GM20431 (cell line): ENCODE measurements at regions not wholly inside any gene's neighbourhood (a gene's known extent, or its start where the extent isn't known, plus 50 kb on each side); places are given as distances from the start of the nearest gene placed in this dataset.
"Not testable (repeated sequence)": the region's sequence is repeated elsewhere in the genome, so short reads cannot be mapped to it uniquely, and the experiment has no call there.

Source experiments
- in situ Hi-C: fragments of 300-500 bp; cut with MseI, MboI; formaldehyde crosslinking; loops from one replicate; pipeline ENCODE4 v1.15.0; 2020; ENCODE audit warnings: low sequenced_read_pairs; ENCODE audit not compliant: unreplicated experiment

- in situ Hi-C loops: no loop called here
Measured at GRCh38 chr14:29982171-29982570, 54.5 kb upstream of the PRKD1 start.

GRCh38 chr14:29982993-29983392 is 55.3 kb upstream of the PRKD1 start:
- in situ Hi-C loops: no loop called here

- in situ Hi-C loops: not testable (repeated sequence)
Measured at GRCh38 chr14:29990344-29990857, 62.8 kb upstream of the PRKD1 start.

- in situ Hi-C loops: no loop called here
Measured at GRCh38 chr14:29990993-29991392, 63.3 kb upstream of the PRKD1 start.

GRCh38 chr14:29993143-29993542 is 65.5 kb upstream of the PRKD1 start:
- in situ Hi-C loops: no loop called here

DNA sequence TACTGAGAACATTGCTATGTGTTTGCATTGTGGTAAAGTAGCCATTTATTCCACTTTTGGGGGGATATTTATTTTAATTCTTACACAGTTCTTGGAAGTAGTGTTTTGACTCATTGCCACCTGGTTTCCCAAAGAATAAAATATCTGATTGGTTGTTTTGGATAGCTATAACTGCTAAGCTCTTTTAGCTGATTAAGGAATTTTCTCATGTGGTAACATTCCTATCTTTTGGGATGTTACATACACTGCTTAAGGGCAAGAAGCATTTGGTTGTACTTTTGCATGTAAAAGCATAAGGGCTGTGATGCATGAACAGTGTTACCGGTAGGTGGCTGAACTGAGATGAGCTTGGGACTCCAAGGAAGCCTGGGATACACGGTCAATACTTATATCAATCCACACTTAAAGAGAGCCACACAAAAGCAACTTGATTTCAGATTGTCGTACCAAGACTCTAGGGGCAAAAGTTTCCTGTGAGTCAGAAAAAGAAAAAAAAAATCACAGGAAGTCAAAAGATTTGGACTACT is 71.4 kb upstream of the PRKD1 start:
- in situ Hi-C loops: no loop called here

DNA sequence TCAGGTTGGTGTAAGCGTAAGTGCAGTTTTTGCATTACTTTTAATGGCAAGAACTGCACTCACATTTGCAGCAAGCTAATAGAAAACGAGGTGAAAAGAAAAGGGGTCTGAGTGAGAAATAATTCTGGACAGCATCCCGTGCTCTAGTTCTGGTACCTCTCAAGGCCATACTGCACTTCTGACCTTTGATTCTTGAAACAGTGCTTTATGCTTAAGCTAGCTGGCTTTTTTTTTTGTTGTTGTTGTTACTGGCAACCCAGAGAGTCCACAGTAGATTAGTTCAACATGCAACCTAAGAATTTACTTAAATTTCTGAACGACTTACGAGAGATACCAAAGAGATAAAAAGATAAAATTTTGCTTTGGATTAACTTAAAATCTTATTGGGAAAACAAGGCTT is 75.2 kb upstream of the PRKD1 start:
- in situ Hi-C loops: no loop called here

DNA sequence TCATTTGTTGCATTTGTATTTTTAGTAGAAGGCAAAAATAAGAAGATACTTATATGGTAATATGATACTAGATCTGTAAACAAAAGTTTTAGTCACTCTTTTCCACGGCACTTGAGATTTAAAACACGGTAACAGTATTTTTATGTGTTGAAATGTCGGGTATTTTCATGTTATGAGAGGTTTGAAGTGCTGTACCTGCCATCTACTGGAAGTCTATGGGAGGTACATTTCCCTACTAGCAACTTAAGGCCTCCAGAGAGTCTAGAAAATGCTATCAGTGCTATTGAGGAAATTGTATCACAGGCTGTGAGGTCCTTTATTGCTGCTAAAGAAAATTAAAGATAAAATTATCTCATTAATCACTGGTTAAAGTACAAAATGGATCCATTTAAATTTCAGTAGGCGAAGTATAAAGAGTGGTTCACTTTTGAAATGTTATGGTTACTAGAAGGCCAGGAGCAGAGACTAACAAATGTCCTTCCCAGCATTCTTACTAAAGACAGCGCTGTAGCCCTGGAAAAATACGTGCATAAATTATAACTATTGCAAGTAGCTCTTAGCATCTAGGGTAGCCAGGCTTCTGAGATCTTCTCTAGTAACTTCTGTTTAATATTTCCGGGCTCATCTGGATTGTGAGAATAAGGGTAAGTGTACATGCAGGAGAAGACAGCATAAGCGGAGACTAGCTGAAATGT is 77.6 kb upstream of the PRKD1 start:
- in situ Hi-C loops: no loop called here

GRCh38 chr14:30006695-30007094 is 79.0 kb upstream of the PRKD1 start:
- in situ Hi-C loops: no loop called here

- in situ Hi-C loops: no loop called here
Measured at GRCh38 chr14:30015489-30015888, 87.8 kb upstream of the PRKD1 start.

- in situ Hi-C loops: no loop called here
Measured at GRCh38 chr14:30016002-30016401, 88.4 kb upstream of the PRKD1 start.

GRCh38 chr14:30017370-30017993 is 89.8 kb upstream of the PRKD1 start:
- in situ Hi-C loops: no loop called here

DNA sequence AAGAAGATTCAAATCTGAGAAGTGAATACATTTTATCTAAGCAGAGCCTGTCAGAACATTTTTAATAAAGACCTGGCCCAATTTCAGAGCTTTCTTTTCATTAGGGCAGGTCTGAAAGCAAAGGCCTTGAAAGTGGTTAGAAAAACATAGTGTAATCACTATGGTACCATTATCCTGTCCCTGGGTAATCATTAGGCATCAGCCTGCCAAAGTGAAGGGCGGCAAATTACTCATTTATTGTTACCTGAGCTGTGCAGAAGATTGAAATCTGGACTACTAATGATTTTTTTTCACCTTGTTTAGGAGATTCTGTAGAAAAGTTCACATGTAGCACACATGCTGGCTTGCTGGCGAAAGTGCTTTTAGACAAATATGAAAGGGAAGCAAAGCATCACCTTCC is 92.6 kb upstream of the PRKD1 start:
- in situ Hi-C loops: no loop called here

DNA sequence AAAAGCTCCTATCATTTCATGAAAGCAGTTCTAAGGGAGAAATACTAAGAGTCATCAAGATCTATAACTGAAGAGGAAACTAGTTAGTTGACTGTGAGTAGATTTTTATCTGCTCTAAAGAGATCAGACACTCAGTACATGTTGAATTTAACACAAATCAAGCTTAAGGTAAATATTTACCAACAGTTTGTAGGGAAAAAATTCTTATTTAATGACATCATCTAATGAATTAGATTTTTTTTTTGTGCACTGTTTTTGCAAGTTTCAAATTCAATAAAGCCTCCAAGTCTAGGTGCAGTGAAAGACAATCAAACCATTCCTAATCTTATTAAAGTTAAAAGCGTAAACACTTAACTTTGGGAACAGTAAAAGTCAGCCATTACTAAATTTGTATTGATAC is 93.0 kb upstream of the PRKD1 start:
- in situ Hi-C loops: no loop called here

DNA sequence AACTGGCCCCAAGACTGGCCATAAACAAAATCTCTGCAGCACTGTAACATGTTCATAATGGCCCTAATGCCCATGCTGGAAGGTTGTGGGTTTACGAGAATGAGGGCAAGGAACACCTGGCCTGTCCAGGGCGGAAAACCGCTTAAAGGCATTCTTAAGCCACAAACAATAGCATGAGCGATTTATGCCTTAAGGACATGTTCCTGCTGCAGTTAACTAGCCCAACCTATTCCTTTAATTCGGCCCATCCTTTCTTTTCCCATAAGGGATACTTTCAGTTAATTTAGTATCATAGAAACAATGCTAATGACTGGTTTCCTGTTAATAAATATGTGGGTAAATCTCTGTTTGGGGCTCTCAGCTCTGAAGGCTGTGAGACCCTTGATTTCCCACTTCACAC is 95.7 kb upstream of the PRKD1 start:
- in situ Hi-C loops: not testable (repeated sequence)

- in situ Hi-C loops: no loop called here
Measured at GRCh38 chr14:30034152-30034551, 106.5 kb upstream of the PRKD1 start.

DNA sequence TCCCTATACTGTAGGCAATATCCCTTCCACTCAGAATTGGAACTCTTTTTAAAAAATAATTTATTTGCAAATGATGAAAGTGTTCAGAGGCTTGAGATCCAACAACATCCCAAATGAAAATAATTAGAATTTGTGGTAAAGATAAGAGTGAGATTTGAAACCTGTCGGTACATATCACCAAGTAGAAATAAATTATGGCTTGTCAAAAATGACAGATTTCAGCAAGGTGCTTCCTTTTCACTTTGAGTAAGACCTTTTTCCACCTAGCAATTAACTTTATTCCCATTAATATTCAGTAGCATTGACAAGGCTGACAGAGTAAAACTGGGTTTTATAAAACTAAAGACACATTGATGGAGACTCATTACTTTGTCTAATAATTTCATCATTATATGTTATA is 107.7 kb upstream of the PRKD1 start:
- in situ Hi-C loops: no loop called here

- in situ Hi-C loops: no loop called here
Measured at GRCh38 chr14:30045720-30046119, 118.1 kb upstream of the PRKD1 start.

GRCh38 chr14:30053103-30053502 is 125.5 kb upstream of the PRKD1 start:
- in situ Hi-C loops: no loop called here

DNA sequence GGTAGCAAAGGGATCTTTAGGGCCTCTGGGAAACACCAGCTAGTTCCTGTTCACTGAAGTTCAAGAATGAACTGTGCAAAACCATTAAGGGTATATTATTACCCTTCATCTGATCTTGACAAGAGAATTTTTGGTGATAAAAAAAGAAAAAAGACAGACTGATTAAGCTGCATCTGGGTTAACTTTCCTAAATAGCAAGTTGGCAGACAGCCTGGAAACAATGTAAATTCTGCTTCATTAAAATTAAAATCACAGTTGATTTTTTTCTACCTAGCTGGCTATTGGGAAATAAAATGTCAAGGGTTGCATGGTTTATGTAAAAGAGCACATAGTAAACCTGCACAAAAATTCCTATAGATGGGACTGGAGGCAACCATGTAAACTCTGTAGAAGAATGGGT is 126.6 kb upstream of the PRKD1 start:
- in situ Hi-C loops: no loop called here

DNA sequence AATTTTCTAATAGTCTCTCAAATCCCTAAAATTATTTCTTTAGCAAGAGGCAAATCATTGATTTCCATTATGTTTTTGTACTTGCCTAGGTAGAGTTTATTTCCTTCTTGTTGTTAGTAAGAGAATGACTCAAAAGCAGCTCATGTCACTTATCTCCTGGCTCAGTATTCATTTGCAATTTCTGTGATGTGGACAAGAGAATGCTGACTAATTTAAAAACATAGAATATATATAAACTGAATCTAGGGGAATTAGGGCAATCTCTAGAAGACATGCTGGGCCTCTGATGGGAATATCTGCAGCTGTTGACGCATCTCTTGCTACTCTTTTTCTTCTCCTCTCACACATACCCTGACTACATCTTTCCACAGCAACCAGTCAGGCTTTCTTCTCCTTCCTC is 130.8 kb upstream of the PRKD1 start:
- in situ Hi-C loops: no loop called here

DNA sequence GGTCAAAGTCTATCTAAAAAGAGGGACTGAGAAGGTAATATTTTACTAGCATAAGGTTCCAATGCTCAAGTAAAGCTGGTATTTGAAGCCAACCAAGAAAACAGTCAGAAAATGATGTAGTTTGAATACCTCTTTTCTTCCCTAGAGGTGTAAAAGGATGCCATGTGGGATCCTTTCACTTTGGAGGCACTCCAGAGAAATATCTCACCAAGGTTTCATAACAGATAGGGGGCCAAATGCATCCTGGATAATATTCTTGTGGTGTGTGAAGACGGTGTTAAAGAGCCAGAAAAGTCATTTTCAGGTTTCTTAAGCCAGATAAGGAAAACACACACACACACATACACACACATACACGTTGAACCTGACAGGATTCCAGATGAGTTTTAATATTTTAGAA is 136.1 kb upstream of the PRKD1 start:
- in situ Hi-C loops: no loop called here
